ENCODE measurements at regions not wholly inside any gene's neighbourhood (a gene's known extent, or its start where the extent isn't known, plus 50 kb on each side); places are given as distances from the start of the nearest gene placed in this dataset.

GRCh38 chr18:61664419-61665084 lies 228.3 kb downstream of the RNF152 start:
- no peak for DNase-seq (ENCODE audit: low spot score)
- Mint-ChIP-seq H3K27ac (ENCODE audit: unreplicated experiment) (no peak overlapping the region), H3K4me3 (ENCODE audit: unreplicated experiment) (no peak overlapping the region), H3K9me3 (ENCODE audit: low read depth) (peaks cover 10% of the 10 kb centered on the region), H3K4me1 (ENCODE audit: low read depth) (peaks cover 29% of the 10 kb centered on the region), H3K27me3 (ENCODE audit: low read depth) (no peaks in the 10 kb centered on the region), H3K36me3 (ENCODE audit: low read depth) (peaks cover 2% of the 10 kb centered on the region)
- TF ChIP-seq CTCF (IDR thresholded peaks at IDR 0.05), result no peak

GRCh38 chr18:61662726-61663125 lies 230.1 kb downstream of the RNF152 start:
- Mint-ChIP-seq H3K9me3 (ENCODE audit: low read depth) (peaks cover 10% of the 10 kb centered on the region), H3K36me3 (ENCODE audit: low read depth) (peaks cover 2% of the 10 kb centered on the region), H3K4me3 (ENCODE audit: unreplicated experiment) (no peak overlapping the region), H3K27ac (ENCODE audit: unreplicated experiment) (no peak overlapping the region), H3K27me3 (ENCODE audit: low read depth) (no peaks in the 10 kb centered on the region), H3K4me1 (ENCODE audit: low read depth) (peaks cover 20% of the 10 kb centered on the region)
- no peak for TF ChIP-seq CTCF (IDR thresholded peaks at IDR 0.05)
- DNase-seq (ENCODE audit: low spot score), result no peak

GRCh38 chr18:61658431-61658830 lies 234.4 kb downstream of the RNF152 start:
- no peak for DNase-seq (ENCODE audit: low spot score)
- H3K36me3 Mint-ChIP-seq (ENCODE audit: low read depth), result peaks cover 2% of the 10 kb centered on the region

GRCh38 chr18:61657066-61657732 lies 235.6 kb downstream of the RNF152 start:
- no peak overlapping the region for H3K4me3 Mint-ChIP-seq (ENCODE audit: unreplicated experiment)
- no peak overlapping the region for H3K27ac Mint-ChIP-seq (ENCODE audit: unreplicated experiment)
- no peaks in the 10 kb centered on the region for H3K4me1 Mint-ChIP-seq (ENCODE audit: low read depth)

More at GRCh38 chr18:61658431-61658830, 234.4 kb downstream of the RNF152 start:
- Mint-ChIP-seq H3K27me3 (ENCODE audit: low read depth) (no peaks in the 10 kb centered on the region), H3K4me1 (ENCODE audit: low read depth) (no peaks in the 10 kb centered on the region), H3K27ac (ENCODE audit: unreplicated experiment) (no peak overlapping the region), H3K4me3 (ENCODE audit: unreplicated experiment) (no peak overlapping the region), H3K9me3 (ENCODE audit: low read depth) (peaks cover 10% of the 10 kb centered on the region)
- no peak for TF ChIP-seq CTCF (IDR thresholded peaks at IDR 0.05)

GRCh38 chr18:61655630-61656029 lies 237.2 kb downstream of the RNF152 start:
- H3K4me3 Mint-ChIP-seq (ENCODE audit: unreplicated experiment), result no peak overlapping the region
- no peaks in the 10 kb centered on the region for H3K9me3 Mint-ChIP-seq (ENCODE audit: low read depth)
- no peaks in the 10 kb centered on the region for H3K27me3 Mint-ChIP-seq (ENCODE audit: low read depth)
- no peaks in the 10 kb centered on the region for H3K36me3 Mint-ChIP-seq (ENCODE audit: low read depth)
- no peaks in the 10 kb centered on the region for H3K4me1 Mint-ChIP-seq (ENCODE audit: low read depth)
- no peak for DNase-seq (ENCODE audit: low spot score)
- H3K27ac Mint-ChIP-seq (ENCODE audit: unreplicated experiment), result no peak overlapping the region
- TF ChIP-seq CTCF (IDR thresholded peaks at IDR 0.05), result no peak

More at GRCh38 chr18:61657066-61657732, 235.6 kb downstream of the RNF152 start:
- peaks cover 5% of the 10 kb centered on the region for H3K9me3 Mint-ChIP-seq (ENCODE audit: low read depth)
- no peaks in the 10 kb centered on the region for H3K27me3 Mint-ChIP-seq (ENCODE audit: low read depth)
- H3K36me3 Mint-ChIP-seq (ENCODE audit: low read depth), result no peaks in the 10 kb centered on the region
- no peak for DNase-seq (ENCODE audit: low spot score)
- no peak for TF ChIP-seq CTCF (IDR thresholded peaks at IDR 0.05)
